22Rv1 (cell line): ENCODE measurements at regions not wholly inside any gene's neighbourhood (a gene's known extent, or its start where the extent isn't known, plus 50 kb on each side); places are given as distances from the start of the nearest gene placed in this dataset.
"Not testable (repeated sequence)": the region's sequence is repeated elsewhere in the genome, so short reads cannot be mapped to it uniquely, and the experiment has no call there.

Source experiments
- CTCF ChIP-seq: fragments of 450-650 bp; IDR thresholded peaks from 2 replicates; pipeline ENCODE4 v1.5.1; 2017; ENCODE audit warnings: mild to moderate bottlenecking
- ZFX ChIP-seq: fragments of 450-650 bp; IDR thresholded peaks from 2 replicates; pipeline ENCODE4 v1.6.1; 2017; ENCODE audit warnings: antibody characterized with exemption, borderline replicate concordance

DNA sequence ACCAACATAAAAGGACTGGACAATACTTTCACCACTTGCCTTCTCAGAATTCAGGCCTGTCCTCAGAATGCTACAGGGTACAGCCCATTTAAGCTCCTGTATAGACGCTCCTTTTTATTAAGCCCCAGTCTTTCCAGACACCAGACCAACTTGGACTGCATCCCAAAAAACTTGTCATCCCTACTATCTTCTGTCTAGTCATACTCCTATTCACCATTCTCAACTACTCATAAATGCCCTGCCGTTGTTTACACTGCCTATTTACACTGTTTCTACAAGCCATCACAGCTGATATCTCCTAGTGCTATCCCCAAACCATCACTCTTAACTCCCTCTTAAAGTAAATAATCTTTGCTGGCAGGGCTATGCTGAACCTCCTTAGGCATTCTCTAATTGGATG lies 123.2 kb upstream of the RMP24 start:
- not testable (repeated sequence) for TF ChIP-seq CTCF, ZFX
